PC-3 (cell line): ENCODE measurements at regions not wholly inside any gene's neighbourhood (a gene's known extent, or its start where the extent isn't known, plus 50 kb on each side); places are given as distances from the start of the nearest gene placed in this dataset.
A peak's percentile ranks its signal among the peaks of the same experiment; 100 is the strongest.

ENCODE experiments used
- CTCF ChIP-seq: fragments of 300-600 bp; sonication (generic); conservative IDR thresholded peaks from 2 replicates; pipeline ENCODE4 v1.5.1; 2017; ENCODE audit warnings: antibody characterized with exemption, low read depth, mild to moderate bottlenecking, low read length
- EZH2 ChIP-seq: fragments of 300-600 bp; sonication (generic); IDR thresholded peaks from one replicate; pipeline ENCODE4 v1.6.1; 2017; ENCODE audit warnings: antibody characterized with exemption, mild to moderate bottlenecking, low read length; ENCODE audit not compliant: unreplicated experiment

- TF ChIP-seq CTCF, result peak; percentile 43
- TF ChIP-seq EZH2, result no peak
Observed at GRCh38 chr7:155398944-155399343, 59.0 kb upstream of the EN2 start.
